SK-N-SH treated with all-trans-retinoic acid at 6 μM for 48 hours (cell line): ENCODE measurements at regions not wholly inside any gene's neighbourhood (a gene's known extent, or its start where the extent isn't known, plus 50 kb on each side); places are given as distances from the start of the nearest gene placed in this dataset.

Experiments
- ATAC-seq: fragments of 200-7000 bp; cut with Tn5 transposase; 3 replicates; pipeline ENCODE4 v1.9.1; 2020; ENCODE audit warnings: mild to moderate bottlenecking, moderate library complexity
- CREB5 ChIP-seq: fragments of 250-450 bp; sonication (Bioruptor Pico); IDR thresholded peaks from 2 replicates; pipeline ENCODE4 v1.5.1; 2020; ENCODE audit warnings: low read depth, mild to moderate bottlenecking, moderate library complexity
- CSDC2 ChIP-seq: fragments of 250-450 bp; sonication (Bioruptor Pico); IDR thresholded peaks from 2 replicates; pipeline ENCODE4 v1.5.0; 2020; ENCODE audit warnings: mild to moderate bottlenecking, moderate library complexity
- CSRNP3 ChIP-seq: fragments of 250-450 bp; sonication (Bioruptor Pico); IDR thresholded peaks from 2 replicates; pipeline ENCODE4 v1.5.1; 2021; ENCODE audit warnings: mild to moderate bottlenecking, moderate library complexity
- ESRRG ChIP-seq: fragments of 250-450 bp; sonication (Bioruptor Pico); IDR thresholded peaks from 2 replicates; pipeline ENCODE4 v1.6.1; 2021; ENCODE audit warnings: mild to moderate bottlenecking
- ISL1 ChIP-seq: fragments of 250-450 bp; sonication (Bioruptor Pico); IDR thresholded peaks from 2 replicates; pipeline ENCODE4 v2.1.2; 2022; ENCODE audit warnings: mild to moderate bottlenecking, moderate library complexity
- PATZ1 ChIP-seq: fragments of 250-450 bp; sonication (Bioruptor Pico); IDR thresholded peaks from 2 replicates; pipeline ENCODE4 v1.8.0; 2020; ENCODE audit warnings: mild to moderate bottlenecking, moderate library complexity, borderline replicate concordance
- POU6F1 ChIP-seq: fragments of 250-450 bp; sonication (Bioruptor Pico); IDR thresholded peaks from 2 replicates; pipeline ENCODE4 v1.8.0; 2021; ENCODE audit warnings: low read depth, mild to moderate bottlenecking, moderate library complexity, borderline replicate concordance
- PPARA ChIP-seq: fragments of 250-450 bp; sonication (Bioruptor Pico); IDR thresholded peaks from 2 replicates; pipeline ENCODE4 v1.5.0; 2020; ENCODE audit warnings: mild to moderate bottlenecking, borderline replicate concordance
- RARB ChIP-seq: fragments of 250-450 bp; sonication (Bioruptor Pico); IDR thresholded peaks from 2 replicates; pipeline ENCODE4 v1.8.0; 2021; ENCODE audit warnings: mild to moderate bottlenecking, moderate library complexity
- SNAI2 ChIP-seq: fragments of 250-450 bp; sonication (Bioruptor Pico); IDR thresholded peaks from 2 replicates; pipeline ENCODE4 v1.5.0; 2020; ENCODE audit warnings: mild to moderate bottlenecking, moderate library complexity
- TCF4 ChIP-seq: fragments of 250-450 bp; sonication (Bioruptor Pico); IDR thresholded peaks from 2 replicates; pipeline ENCODE4 v1.8.0; 2021; ENCODE audit warnings: mild to moderate bottlenecking, moderate library complexity, borderline replicate concordance
- TOX ChIP-seq: fragments of 250-450 bp; sonication (Bioruptor Pico); IDR thresholded peaks from 2 replicates; pipeline ENCODE4 v1.8.0; 2021; ENCODE audit warnings: mild to moderate bottlenecking, moderate library complexity, borderline replicate concordance
- TSHZ2 ChIP-seq: fragments of 250-450 bp; sonication (Bioruptor Pico); IDR thresholded peaks from 2 replicates; pipeline ENCODE4 v1.5.0; 2020; ENCODE audit warnings: mild to moderate bottlenecking, moderate library complexity
- ZC3H10 ChIP-seq: fragments of 250-450 bp; sonication (Bioruptor Pico); IDR thresholded peaks from 2 replicates; pipeline ENCODE4 v1.5.1; 2021; ENCODE audit warnings: mild to moderate bottlenecking, moderate library complexity
- ZFP3 ChIP-seq: fragments of 250-450 bp; sonication (Bioruptor Pico); IDR thresholded peaks from 2 replicates; pipeline ENCODE4 v1.5.0; 2020; ENCODE audit warnings: mild to moderate bottlenecking, moderate library complexity
- ZFP30 ChIP-seq: fragments of 450-650 bp; formaldehyde crosslinking; IDR thresholded peaks from 2 replicates; pipeline ENCODE4 v1.5.0; 2022; ENCODE audit warnings: mild to moderate bottlenecking, moderate library complexity
- ZNF565 ChIP-seq: fragments of 450-650 bp; formaldehyde crosslinking; conservative IDR thresholded peaks from 2 replicates; pipeline ENCODE4 v1.5.0; 2020; ENCODE audit warnings: low read depth, mild to moderate bottlenecking, moderate library complexity
- ZNF70 ChIP-seq: fragments of 450-650 bp; formaldehyde crosslinking; IDR thresholded peaks from 2 replicates; pipeline ENCODE4 v1.5.0; 2020; ENCODE audit warnings: mild to moderate bottlenecking, moderate library complexity
- ZNF8 ChIP-seq: fragments of 450-650 bp; formaldehyde crosslinking; IDR thresholded peaks from 2 replicates; pipeline ENCODE4 v1.5.0; 2020; ENCODE audit warnings: mild to moderate bottlenecking, moderate library complexity

- no peak for TF ChIP-seq POU6F1 (CRISPR knock-in tag)
- TF ChIP-seq, all 23 proteins: peak for 0
Observed at GRCh38 chr5:116359592-116359991, 215.0 kb downstream of the SEMA6A start (continued).

- no peak for ATAC-seq
Observed at GRCh38 chr5:116358911-116359418, 215.7 kb downstream of the SEMA6A start.

GRCh38 chr5:116358015-116358523 lies 216.6 kb downstream of the SEMA6A start:
- no peak for ATAC-seq
- TF ChIP-seq CSRNP3 (CRISPR knock-in tag) (no peak), ESRRG (CRISPR knock-in tag) (no peak), ISL1 (CRISPR knock-in tag) (no peak), SNAI2 (CRISPR knock-in tag) (no peak), ZNF565 (CRISPR knock-in tag) (no peak), PPARA (no peak), PATZ1 (CRISPR knock-in tag) (no peak), ZFP3 (CRISPR knock-in tag) (no peak), TOX (no peak), TSHZ2 (CRISPR knock-in tag) (no peak), ZNF8 (CRISPR knock-in tag) (no peak)

More at GRCh38 chr5:116358911-116359418, 215.7 kb downstream of the SEMA6A start:
- TF ChIP-seq RARB (CRISPR knock-in tag) (no peak), CSRNP3 (CRISPR knock-in tag) (no peak), ESRRG (CRISPR knock-in tag) (no peak), TOX (no peak), ZNF70 (CRISPR knock-in tag) (no peak)

GRCh38 chr5:116355819-116356601 lies 218.6 kb downstream of the SEMA6A start:
- no peak for ATAC-seq
- TF ChIP-seq ZC3H10 (CRISPR knock-in tag) (no peak), CSDC2 (CRISPR knock-in tag) (no peak), ISL1 (CRISPR knock-in tag) (no peak), ZNF565 (CRISPR knock-in tag) (no peak), ZFP3 (CRISPR knock-in tag) (no peak), TOX (no peak), PATZ1 (CRISPR knock-in tag) (no peak), TCF4 (CRISPR knock-in tag) (no peak), RARB (CRISPR knock-in tag) (no peak), ZFP30 (no peak), CREB5 (CRISPR knock-in tag) (no peak)
